ENCODE measurements at regions not wholly inside any gene's neighbourhood (a gene's known extent, or its start where the extent isn't known, plus 50 kb on each side); places are given as distances from the start of the nearest gene placed in this dataset.

DNA sequence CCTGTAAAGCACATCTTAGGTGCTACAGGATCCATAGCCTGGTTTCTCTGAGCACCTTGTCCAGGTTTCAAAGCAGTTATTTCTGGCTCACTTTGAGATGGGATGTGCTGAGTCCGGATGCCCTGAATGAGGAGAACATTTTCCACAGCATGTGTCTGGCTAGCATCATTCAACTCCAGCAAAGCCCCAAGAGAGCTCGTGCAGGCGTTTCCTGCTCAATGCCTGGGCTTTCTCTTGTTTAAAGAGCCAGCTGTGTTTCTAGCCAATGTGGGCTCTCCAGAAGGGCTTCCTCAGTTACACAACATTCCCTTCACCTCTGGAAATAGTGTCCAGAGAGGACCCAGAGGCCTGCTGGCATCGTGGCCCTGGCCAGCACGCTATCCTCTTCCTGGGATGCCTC lies 411.7 kb downstream of the DMAC1 start (continued):
- TF ChIP-seq MXD4 (CRISPR knock-in tag; IDR thresholded peaks at IDR 0.05), result no peak
- no peak for TF ChIP-seq ZBTB38 (CRISPR knock-in tag; IDR thresholded peaks at IDR 0.05)
- TF ChIP-seq ZNF564 (CRISPR knock-in tag; IDR thresholded peaks at IDR 0.05), result no peak
- TF ChIP-seq ZNF776 (CRISPR knock-in tag; IDR thresholded peaks at IDR 0.05), result no peak
- TF ChIP-seq YEATS2 (CRISPR knock-in tag; IDR thresholded peaks at IDR 0.05; ENCODE audit: borderline replicate concordance), result no peak

DNA sequence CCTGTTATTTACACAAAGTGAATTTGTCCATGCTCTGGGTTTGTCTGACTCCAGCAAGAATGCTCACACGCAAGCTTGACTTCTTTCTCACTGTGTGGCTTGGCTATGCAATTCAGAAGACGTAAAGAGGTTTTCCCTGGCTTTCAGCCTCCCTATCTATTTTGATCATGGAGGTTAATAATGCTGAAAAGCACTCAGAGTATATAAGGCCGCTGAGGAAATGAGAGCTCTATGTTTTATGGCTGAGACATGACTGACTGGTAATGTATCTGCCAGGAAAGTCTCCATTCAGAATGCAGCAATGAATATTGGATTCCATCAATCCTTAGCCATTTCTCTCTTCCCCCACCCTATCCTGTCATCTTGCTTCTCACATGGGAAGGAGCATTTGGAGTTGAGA lies 417.3 kb downstream of the DMAC1 start:
- BruUV-seq (replicated peaks), result no TSS peak
- H3K9ac ChIP-seq (ENCODE audit: insufficient read depth, low read depth, low read length), result no peak overlapping the region
- H3K36me3 ChIP-seq (replicated peaks in 1 of 2; ENCODE audit: control insufficient read depth in 1 of 2, insufficient read depth in 2 of 2, low read length in 2 of 2), result no peaks in the 10 kb centered on the region
- no peak overlapping the region for H2AFZ ChIP-seq (ENCODE audit: low read length)
- H3K4me1 ChIP-seq (ENCODE audit: insufficient read depth, low read length), result no peaks in the 10 kb centered on the region
- H3K27ac ChIP-seq (ENCODE audit: extremely low read length, insufficient read depth, low read length), result no peak overlapping the region
- no peak for TF ChIP-seq CSRNP2 (CRISPR knock-in tag; conservative IDR thresholded peaks at IDR 0.05; ENCODE audit: low read depth)
- TF ChIP-seq TRIM22 (IDR thresholded peaks at IDR 0.05), result no peak
- no peak for TF ChIP-seq ZNF766 (CRISPR knock-in tag; IDR thresholded peaks at IDR 0.05; ENCODE audit: borderline replicate concordance)
- TF ChIP-seq EHMT2 (IDR thresholded peaks at IDR 0.05; ENCODE audit: borderline replicate concordance, low read depth, low read length), result no peak
- no peak for TF ChIP-seq HNRNPK (IDR thresholded peaks at IDR 0.05; ENCODE audit: low read depth, low read length, poor library complexity, severe bottlenecking)
- no peak for TF ChIP-seq ZKSCAN8 (CRISPR knock-in tag; IDR thresholded peaks at IDR 0.05; ENCODE audit: borderline replicate concordance)
- TF ChIP-seq ZNF816 (CRISPR knock-in tag; IDR thresholded peaks at IDR 0.05; ENCODE audit: borderline replicate concordance), result no peak
- TF ChIP-seq DMAP1 (CRISPR knock-in tag; IDR thresholded peaks at IDR 0.05), result no peak
- TF ChIP-seq, protein P1, sequence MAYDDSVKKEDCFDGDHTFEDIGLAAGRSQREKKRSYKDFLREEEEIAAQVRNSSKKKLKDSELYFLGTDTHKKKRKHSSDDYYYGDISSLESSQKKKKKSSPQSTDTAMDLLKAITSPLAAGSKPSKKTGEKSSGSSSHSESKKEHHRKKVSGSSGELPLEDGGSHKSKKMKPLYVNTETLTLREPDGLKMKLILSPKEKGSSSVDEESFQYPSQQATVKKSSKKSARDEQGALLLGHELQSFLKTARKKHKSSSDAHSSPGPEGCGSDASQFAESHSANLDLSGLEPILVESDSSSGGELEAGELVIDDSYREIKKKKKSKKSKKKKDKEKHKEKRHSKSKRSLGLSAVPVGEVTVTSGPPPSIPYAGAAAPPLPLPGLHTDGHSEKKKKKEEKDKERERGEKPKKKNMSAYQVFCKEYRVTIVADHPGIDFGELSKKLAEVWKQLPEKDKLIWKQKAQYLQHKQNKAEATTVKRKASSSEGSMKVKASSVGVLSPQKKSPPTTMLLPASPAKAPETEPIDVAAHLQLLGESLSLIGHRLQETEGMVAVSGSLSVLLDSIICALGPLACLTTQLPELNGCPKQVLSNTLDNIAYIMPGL (CRISPR knock-in tag; IDR thresholded peaks at IDR 0.05; ENCODE audit: borderline replicate concordance in 1 of 2, low read depth in 1 of 2), result no peak
- no peak for TF ChIP-seq WIZ (CRISPR knock-in tag; IDR thresholded peaks at IDR 0.05)
- no peak for TF ChIP-seq FLYWCH1 (CRISPR knock-in tag; IDR thresholded peaks at IDR 0.05)
- TF ChIP-seq NR1H2 (CRISPR knock-in tag; IDR thresholded peaks at IDR 0.05; ENCODE audit: borderline replicate concordance, low read depth), result no peak
- no peak for TF ChIP-seq ZNF891 (CRISPR knock-in tag; IDR thresholded peaks at IDR 0.05)
- FAIRE-seq, result no peak
- H3K9me3 ChIP-seq (ENCODE audit: low read length), result no peaks in the 10 kb centered on the region
- DNase-seq (ENCODE audit: low spot score), result no peak
- POLR2A ChIA-PET, result no interaction called here
- in situ Hi-C loops (cut with HindIII; ENCODE audit: extremely low pct_ligation_motif_present, low pct_unique_long_range_greater_than_20kb), result no loop called here
- H3K4me3 ChIP-seq (replicated peaks in 1 of 3; ENCODE audit: insufficient read depth in 1 of 3, low read depth in 2 of 3, low read length in 3 of 3), result no peak overlapping the region
- WGBS (ENCODE audit: low lambda C conversion rate), result 13% methylated on average over 3 of the region's 3 CpGs
- H4K20me1 ChIP-seq (ENCODE audit: insufficient read depth, low read length), result no peaks in the 10 kb centered on the region
- no peak for ATAC-seq
- no peaks in the 10 kb centered on the region for H3K79me2 ChIP-seq (ENCODE audit: insufficient read depth, low read length)
- intact Hi-C loops (cut with micrococcal nuclease; ENCODE audit: unreplicated experiment), result no loop called here
- no peaks in the 10 kb centered on the region for H3K27me3 ChIP-seq (ENCODE audit: control insufficient read depth in 1 of 2, insufficient read depth in 2 of 2, low read length in 2 of 2)
- CTCF ChIA-PET (ENCODE audit: low intra/inter-chr PET ratio, low total read pairs), result no interaction called here
- H3K4me2 ChIP-seq (ENCODE audit: low read depth, low read length), result no peak overlapping the region

All from HepG2 (cell line).